ENCODE measurements at regions not wholly inside any gene's neighbourhood (a gene's known extent, or its start where the extent isn't known, plus 50 kb on each side); places are given as distances from the start of the nearest gene placed in this dataset.

DNA sequence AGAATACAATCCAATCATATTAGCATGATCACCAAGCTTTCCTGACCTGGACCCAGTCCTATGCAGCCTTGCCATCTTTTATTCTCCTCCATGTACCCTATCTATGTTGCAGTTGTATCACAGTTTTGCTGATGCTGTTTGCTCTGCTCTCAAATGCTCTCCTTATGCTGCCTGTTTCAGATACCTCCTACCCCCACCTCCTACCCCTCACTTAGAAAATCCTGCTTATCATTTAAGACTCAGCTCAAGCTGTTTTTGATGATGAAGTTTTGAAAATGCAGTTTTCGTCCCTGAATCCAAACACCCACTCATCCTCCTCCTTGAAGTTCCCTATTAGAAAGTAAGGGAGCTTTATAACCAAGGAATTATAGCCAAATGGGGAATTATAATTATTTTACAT lies 457.4 kb upstream of the ATP2B1 start:
- H3K27ac Mint-ChIP-seq (ENCODE audit: unreplicated experiment) = no peak overlapping the region
- FAIRE-seq = no peak
- H3K9ac ChIP-seq (ENCODE audit: low read length) = no peak overlapping the region

GRCh38 chr12:90163975-90164374 lies 455.3 kb upstream of the ATP2B1 start:
- FAIRE-seq (no peak), DNase-seq (ENCODE audit: low read depth) (no peak)

More for the DNA sequence above, 457.4 kb upstream of the ATP2B1 start:
- Histone ChIP-seq H3K4me3 (ENCODE audit: insufficient read depth, low read depth, low read length) (no peak overlapping the region), H3K4me1 (ENCODE audit: insufficient read depth, low read length) (no peaks in the 10 kb centered on the region), H3K9me3 (ENCODE audit: insufficient read depth, low read depth, low read length) (no peaks in the 10 kb centered on the region), H3K79me2 (ENCODE audit: insufficient read depth, low read length) (no peaks in the 10 kb centered on the region), H4K20me1 (ENCODE audit: insufficient read depth, low read length) (no peaks in the 10 kb centered on the region), H3K36me3 (ENCODE audit: insufficient read depth, low read length) (no peaks in the 10 kb centered on the region), H3K27me3 (ENCODE audit: insufficient read depth, low read length) (no peaks in the 10 kb centered on the region), H3K4me2 (ENCODE audit: low read length) (no peak overlapping the region), H3K27ac (ENCODE audit: low read depth, low read length) (no peak overlapping the region), H2AFZ (ENCODE audit: low read depth, low read length) (no peak overlapping the region)
- H3K36me3 Mint-ChIP-seq (ENCODE audit: low read depth, unreplicated experiment) = no peaks in the 10 kb centered on the region
- H3K9me3 Mint-ChIP-seq (ENCODE audit: unreplicated experiment) = no peaks in the 10 kb centered on the region
- peaks cover 4% of the 10 kb centered on the region for H3K4me1 Mint-ChIP-seq (ENCODE audit: low read depth, unreplicated experiment)
- H3K27me3 Mint-ChIP-seq (ENCODE audit: low read depth, unreplicated experiment) = no peaks in the 10 kb centered on the region
- TF ChIP-seq EZH2 (IDR thresholded peaks at IDR 0.05; ENCODE audit: insufficient read depth, low read length) = no peak
- no peak for TF ChIP-seq CTCF (IDR thresholded peaks at IDR 0.05; ENCODE audit: insufficient read depth, low read depth, low read length)
- no peak overlapping the region for H3K4me3 Mint-ChIP-seq (ENCODE audit: unreplicated experiment)
- DNase-seq (ENCODE audit: low read depth) = no peak

More at GRCh38 chr12:90163975-90164374, 455.3 kb upstream of the ATP2B1 start:
- H3K36me3 Mint-ChIP-seq (ENCODE audit: low read depth, unreplicated experiment) = no peaks in the 10 kb centered on the region
- Histone ChIP-seq H3K9me3 (ENCODE audit: insufficient read depth, low read depth, low read length) (no peaks in the 10 kb centered on the region), H3K4me2 (ENCODE audit: low read length) (no peak overlapping the region), H3K27me3 (ENCODE audit: insufficient read depth, low read length) (no peaks in the 10 kb centered on the region), H3K27ac (ENCODE audit: low read depth, low read length) (no peak overlapping the region), H4K20me1 (ENCODE audit: insufficient read depth, low read length) (no peaks in the 10 kb centered on the region), H3K79me2 (ENCODE audit: insufficient read depth, low read length) (no peaks in the 10 kb centered on the region), H3K9ac (ENCODE audit: low read length) (no peak overlapping the region), H2AFZ (ENCODE audit: low read depth, low read length) (no peak overlapping the region), H3K36me3 (ENCODE audit: insufficient read depth, low read length) (no peaks in the 10 kb centered on the region), H3K4me1 (ENCODE audit: insufficient read depth, low read length) (no peaks in the 10 kb centered on the region), H3K4me3 (ENCODE audit: insufficient read depth, low read depth, low read length) (no peak overlapping the region)
- H3K27me3 Mint-ChIP-seq (ENCODE audit: low read depth, unreplicated experiment) = no peaks in the 10 kb centered on the region
- no peak overlapping the region for H3K4me3 Mint-ChIP-seq (ENCODE audit: unreplicated experiment)
- no peak for TF ChIP-seq CTCF (IDR thresholded peaks at IDR 0.05; ENCODE audit: insufficient read depth, low read depth, low read length)
- TF ChIP-seq EZH2 (IDR thresholded peaks at IDR 0.05; ENCODE audit: insufficient read depth, low read length) = no peak
- H3K4me1 Mint-ChIP-seq (ENCODE audit: low read depth, unreplicated experiment) = peaks cover 4% of the 10 kb centered on the region
- no peaks in the 10 kb centered on the region for H3K9me3 Mint-ChIP-seq (ENCODE audit: unreplicated experiment)
- H3K27ac Mint-ChIP-seq (ENCODE audit: unreplicated experiment) = no peak overlapping the region
